ENCODE measurements at regions not wholly inside any gene's neighbourhood (a gene's known extent, or its start where the extent isn't known, plus 50 kb on each side); places are given as distances from the start of the nearest gene placed in this dataset.
A peak's percentile ranks its signal among the peaks of the same experiment; 100 is the strongest.

GRCh38 chr3:116767726-116768125 is 58.1 kb downstream of the TUSC7 start:
- DNase-seq (ENCODE audit: low read depth, low spot score): no peak

- peak; percentile 7 for DNase-seq (ENCODE audit: low read depth, low spot score)
Measured at GRCh38 chr3:116770815-116771450, 61.4 kb downstream of the TUSC7 start.

GRCh38 chr3:116776880-116777785 is 67.6 kb downstream of the TUSC7 start:
- DNase-seq (ENCODE audit: low read depth, low spot score): no peak

GRCh38 chr3:116785226-116785625 is 75.6 kb downstream of the TUSC7 start:
- no peak for DNase-seq (ENCODE audit: low read depth, low spot score)

- no peak for DNase-seq (ENCODE audit: low read depth, low spot score)
Measured at GRCh38 chr3:116802651-116803050, 93.1 kb downstream of the TUSC7 start.

GRCh38 chr3:116806351-116806750 is 96.8 kb downstream of the TUSC7 start:
- no peak for DNase-seq (ENCODE audit: low read depth, low spot score)

GRCh38 chr3:116808725-116809124 is 99.1 kb downstream of the TUSC7 start:
- no peak for DNase-seq (ENCODE audit: low read depth, low spot score)

- DNase-seq (ENCODE audit: low read depth, low spot score): no peak
Measured at GRCh38 chr3:116809208-116809607, 99.6 kb downstream of the TUSC7 start.

GRCh38 chr3:116811754-116812153 is 102.2 kb downstream of the TUSC7 start:
- DNase-seq (ENCODE audit: low read depth, low spot score): no peak

- DNase-seq (ENCODE audit: low read depth, low spot score): no peak
Measured at GRCh38 chr3:116812949-116813348, 103.4 kb downstream of the TUSC7 start.

- no peak for DNase-seq (ENCODE audit: low read depth, low spot score)
Measured at GRCh38 chr3:116815321-116815720, 105.7 kb downstream of the TUSC7 start.

GRCh38 chr3:116815831-116816588 is 106.4 kb downstream of the TUSC7 start:
- DNase-seq (ENCODE audit: low read depth, low spot score): no peak

- DNase-seq (ENCODE audit: low read depth, low spot score): no peak
Measured at GRCh38 chr3:116821371-116821770, 111.8 kb downstream of the TUSC7 start.

- DNase-seq (ENCODE audit: low read depth, low spot score): no peak
Measured at GRCh38 chr3:116824208-116824607, 114.6 kb downstream of the TUSC7 start.

GRCh38 chr3:116833202-116833601 is 123.6 kb downstream of the TUSC7 start:
- no peak for DNase-seq (ENCODE audit: low read depth, low spot score)

GRCh38 chr3:116834816-116835215 is 125.2 kb downstream of the TUSC7 start:
- no peak for DNase-seq (ENCODE audit: low read depth, low spot score)

- DNase-seq (ENCODE audit: low read depth, low spot score): no peak
Measured at GRCh38 chr3:116835658-116836057, 126.1 kb downstream of the TUSC7 start.

GRCh38 chr3:116836286-116836685 is 126.7 kb downstream of the TUSC7 start:
- DNase-seq (ENCODE audit: low read depth, low spot score): no peak

GRCh38 chr3:116837483-116837882 is 127.9 kb downstream of the TUSC7 start:
- DNase-seq (ENCODE audit: low read depth, low spot score): no peak

GRCh38 chr3:116841003-116841735 is 131.6 kb downstream of the TUSC7 start:
- no peak for DNase-seq (ENCODE audit: low read depth, low spot score)

GRCh38 chr3:116842254-116842957 is 132.8 kb downstream of the TUSC7 start:
- DNase-seq (ENCODE audit: low read depth, low spot score): no peak

Data from brain pericyte (primary cell).